ENCODE measurements at regions not wholly inside any gene's neighbourhood (a gene's known extent, or its start where the extent isn't known, plus 50 kb on each side); places are given as distances from the start of the nearest gene placed in this dataset.
"Not testable (repeated sequence)": the region's sequence is repeated elsewhere in the genome, so short reads cannot be mapped to it uniquely, and the experiment has no call there.

- no peak overlapping the region for H3K27ac ChIP-seq (ENCODE audit: low read depth in 1 of 2, low read length in 2 of 2)
- ATAC-seq (ENCODE audit: low FRiP score) = no peak
- DNase-seq = no peak
- no peaks in the 10 kb centered on the region for H3K9me3 ChIP-seq (ENCODE audit: control insufficient read depth, low read length)
- H3K4me1 ChIP-seq (ENCODE audit: control insufficient read depth in 1 of 2, insufficient read depth in 2 of 2, low read length in 2 of 2) = no peaks in the 10 kb centered on the region
- H3K27me3 ChIP-seq (ENCODE audit: control insufficient read depth in 1 of 2, insufficient read depth in 2 of 2, low read length in 1 of 2) = no peaks in the 10 kb centered on the region
- intact Hi-C loops (cut with DNase I) = no loop called here
- H3K4me3 ChIP-seq (ENCODE audit: low read length in 2 of 2) = no peak overlapping the region
- no peaks in the 10 kb centered on the region for H3K36me3 ChIP-seq (ENCODE audit: control insufficient read depth in 1 of 2, insufficient read depth in 2 of 2, low read length in 1 of 2)
These were observed 781.1 kb upstream of the CITED2 start for GRCh38 chr6:140155451-140156126.

- ATAC-seq (ENCODE audit: low FRiP score) = no peak
- no peaks in the 10 kb centered on the region for H3K4me1 ChIP-seq (ENCODE audit: control insufficient read depth in 1 of 2, insufficient read depth in 2 of 2, low read length in 2 of 2)
- H3K9me3 ChIP-seq (ENCODE audit: control insufficient read depth, low read length) = no peaks in the 10 kb centered on the region
- H3K27ac ChIP-seq (ENCODE audit: low read depth in 1 of 2, low read length in 2 of 2) = no peak overlapping the region
- intact Hi-C loops (cut with DNase I) = no loop called here
- no peaks in the 10 kb centered on the region for H3K36me3 ChIP-seq (ENCODE audit: control insufficient read depth in 1 of 2, insufficient read depth in 2 of 2, low read length in 1 of 2)
- no peak for DNase-seq
- H3K4me3 ChIP-seq (ENCODE audit: low read length in 2 of 2) = no peak overlapping the region
- WGBS, 2 donors = 94 to 96% methylated on average over 1 of the region's 1 CpG
- H3K27me3 ChIP-seq (ENCODE audit: control insufficient read depth in 1 of 2, insufficient read depth in 2 of 2, low read length in 1 of 2) = no peaks in the 10 kb centered on the region
These were observed 779.3 kb upstream of the CITED2 start for GRCh38 chr6:140153703-140154102.

- DNase-seq = peak in 1 of 2 donors; percentile 70
- H3K36me3 ChIP-seq (ENCODE audit: control insufficient read depth in 1 of 2, insufficient read depth in 2 of 2, low read length in 1 of 2); H3K27me3 ChIP-seq (ENCODE audit: control insufficient read depth in 1 of 2, insufficient read depth in 2 of 2, low read length in 1 of 2); H3K9me3 ChIP-seq (ENCODE audit: control insufficient read depth, low read length); H3K4me1 ChIP-seq (ENCODE audit: control insufficient read depth in 1 of 2, insufficient read depth in 2 of 2, low read length in 2 of 2); ATAC-seq (ENCODE audit: low FRiP score); intact Hi-C loops (cut with DNase I); H3K27ac ChIP-seq (ENCODE audit: low read depth in 1 of 2, low read length in 2 of 2); H3K4me3 ChIP-seq (ENCODE audit: low read length in 2 of 2): not testable (repeated sequence)
- WGBS, 2 donors = 98% methylated on average over 63 to 67 of the region's 67 CpGs
These were observed 773.7 kb upstream of the CITED2 start for GRCh38 chr6:140147825-140148814.

GRCh38 chr6:140140891-140141290 is 766.4 kb upstream of the CITED2 start:
- 93 to 99% methylated on average over 1 of the region's 1 CpG for WGBS, 2 donors
- Histone ChIP-seq H3K9me3 (ENCODE audit: control insufficient read depth, low read length) (no peaks in the 10 kb centered on the region), H3K27ac (ENCODE audit: low read depth in 1 of 2, low read length in 2 of 2) (no peak overlapping the region), H3K27me3 (ENCODE audit: control insufficient read depth in 1 of 2, insufficient read depth in 2 of 2, low read length in 1 of 2) (no peaks in the 10 kb centered on the region), H3K4me3 (ENCODE audit: low read length in 2 of 2) (no peak overlapping the region), H3K4me1 (ENCODE audit: control insufficient read depth in 1 of 2, insufficient read depth in 2 of 2, low read length in 2 of 2) (no peaks in the 10 kb centered on the region), H3K36me3 (ENCODE audit: control insufficient read depth in 1 of 2, insufficient read depth in 2 of 2, low read length in 1 of 2) (no peaks in the 10 kb centered on the region)
- no peak for ATAC-seq (ENCODE audit: low FRiP score)
- intact Hi-C loops (cut with DNase I) = no loop called here
- no peak for DNase-seq

- H3K4me1 ChIP-seq (ENCODE audit: control insufficient read depth in 1 of 2, insufficient read depth in 2 of 2, low read length in 2 of 2) = no peaks in the 10 kb centered on the region
- intact Hi-C loops (cut with DNase I) = no loop called here
- WGBS, 2 donors = 72 to 77% methylated on average over 5 of the region's 5 CpGs
- no peak overlapping the region for H3K27ac ChIP-seq (ENCODE audit: low read depth in 1 of 2, low read length in 2 of 2)
- ATAC-seq (ENCODE audit: low FRiP score) = no peak
- no peaks in the 10 kb centered on the region for H3K36me3 ChIP-seq (ENCODE audit: control insufficient read depth in 1 of 2, insufficient read depth in 2 of 2, low read length in 1 of 2)
- peaks cover 3% of the 10 kb centered on the region for H3K9me3 ChIP-seq (ENCODE audit: control insufficient read depth, low read length)
- no peak overlapping the region for H3K4me3 ChIP-seq (ENCODE audit: low read length in 2 of 2)
- no peak for DNase-seq
- no peaks in the 10 kb centered on the region for H3K27me3 ChIP-seq (ENCODE audit: control insufficient read depth in 1 of 2, insufficient read depth in 2 of 2, low read length in 1 of 2)
These were observed 764.0 kb upstream of the CITED2 start for GRCh38 chr6:140138311-140139010.

GRCh38 chr6:140134224-140134623 is 759.8 kb upstream of the CITED2 start:
- ATAC-seq (ENCODE audit: low FRiP score) (no peak), DNase-seq (no peak)
- H3K4me3 ChIP-seq (ENCODE audit: low read length in 2 of 2) = no peak overlapping the region
- no peaks in the 10 kb centered on the region for H3K4me1 ChIP-seq (ENCODE audit: control insufficient read depth in 1 of 2, insufficient read depth in 2 of 2, low read length in 2 of 2)
- H3K36me3 ChIP-seq (ENCODE audit: control insufficient read depth in 1 of 2, insufficient read depth in 2 of 2, low read length in 1 of 2) = no peaks in the 10 kb centered on the region
- no peak overlapping the region for H3K27ac ChIP-seq (ENCODE audit: low read depth in 1 of 2, low read length in 2 of 2)
- no peaks in the 10 kb centered on the region for H3K27me3 ChIP-seq (ENCODE audit: control insufficient read depth in 1 of 2, insufficient read depth in 2 of 2, low read length in 1 of 2)
- peaks cover 3% of the 10 kb centered on the region for H3K9me3 ChIP-seq (ENCODE audit: control insufficient read depth, low read length)
- intact Hi-C loops (cut with DNase I) = no loop called here

- peaks cover 3% of the 10 kb centered on the region for H3K9me3 ChIP-seq (ENCODE audit: control insufficient read depth, low read length)
- H3K27ac ChIP-seq (ENCODE audit: low read depth in 1 of 2, low read length in 2 of 2) = no peak overlapping the region
- no peak for DNase-seq
These were observed 755.6 kb upstream of the CITED2 start for GRCh38 chr6:140130074-140130473.

GRCh38 chr6:140124498-140124897 is 750.0 kb upstream of the CITED2 start:
- ATAC-seq (ENCODE audit: low FRiP score) = no peak
- no peak for DNase-seq
- Histone ChIP-seq H3K27me3 (ENCODE audit: control insufficient read depth in 1 of 2, insufficient read depth in 2 of 2, low read length in 1 of 2) (no peaks in the 10 kb centered on the region), H3K9me3 (ENCODE audit: control insufficient read depth, low read length) (no peaks in the 10 kb centered on the region), H3K27ac (ENCODE audit: low read depth in 1 of 2, low read length in 2 of 2) (no peak overlapping the region), H3K4me1 (ENCODE audit: control insufficient read depth in 1 of 2, insufficient read depth in 2 of 2, low read length in 2 of 2) (no peaks in the 10 kb centered on the region), H3K36me3 (ENCODE audit: control insufficient read depth in 1 of 2, insufficient read depth in 2 of 2, low read length in 1 of 2) (no peaks in the 10 kb centered on the region), H3K4me3 (ENCODE audit: low read length in 2 of 2) (no peak overlapping the region)
- intact Hi-C loops (cut with DNase I) = no loop called here
- WGBS, 2 donors = 92 to 94% methylated on average over 2 of the region's 2 CpGs

More at GRCh38 chr6:140130074-140130473, 755.6 kb upstream of the CITED2 start:
- ATAC-seq (ENCODE audit: low FRiP score) = no peak
- no peaks in the 10 kb centered on the region for H3K27me3 ChIP-seq (ENCODE audit: control insufficient read depth in 1 of 2, insufficient read depth in 2 of 2, low read length in 1 of 2)
- H3K36me3 ChIP-seq (ENCODE audit: control insufficient read depth in 1 of 2, insufficient read depth in 2 of 2, low read length in 1 of 2) = no peaks in the 10 kb centered on the region
- intact Hi-C loops (cut with DNase I) = no loop called here
- H3K4me1 ChIP-seq (ENCODE audit: control insufficient read depth in 1 of 2, insufficient read depth in 2 of 2, low read length in 2 of 2) = no peaks in the 10 kb centered on the region
- H3K4me3 ChIP-seq (ENCODE audit: low read length in 2 of 2) = no peak overlapping the region
